ENCODE measurements at regions not wholly inside any gene's neighbourhood (a gene's known extent, or its start where the extent isn't known, plus 50 kb on each side); places are given as distances from the start of the nearest gene placed in this dataset.

- Histone ChIP-seq H3K9ac (ENCODE audit: low read depth, low read length) (no peak overlapping the region), H2BK5ac (ENCODE audit: low read depth, low read length, poor library complexity, severe bottlenecking) (no peak overlapping the region), H3K18ac (ENCODE audit: low read depth, low read length) (no peak overlapping the region), H3K4me2 (ENCODE audit: low read depth, low read length) (no peak overlapping the region), H3K36me3 (ENCODE audit: control insufficient read depth, insufficient read depth, low read length) (no peaks in the 10 kb centered on the region), H3K27ac (ENCODE audit: insufficient read depth, low read length) (no peak overlapping the region), H3K9me3 (ENCODE audit: control insufficient read depth, insufficient read depth, low read length) (no peaks in the 10 kb centered on the region), H2BK120ac (ENCODE audit: low read depth, low read length) (no peak overlapping the region), H4K5ac (ENCODE audit: low read depth, low read length) (no peak overlapping the region), H3K23ac (ENCODE audit: low read depth, low read length) (no peak overlapping the region), H2AK9ac (replicated peaks; ENCODE audit: low read depth, low read length, poor library complexity) (no peak overlapping the region), H3K79me1 (ENCODE audit: low read depth in 1 of 2, low read length in 2 of 2) (no peaks in the 10 kb centered on the region), H2BK20ac (ENCODE audit: low read depth, low read length) (no peak overlapping the region), H2BK15ac (ENCODE audit: low read depth, low read length) (no peak overlapping the region), H4K20me1 (ENCODE audit: insufficient read depth, low read length) (no peaks in the 10 kb centered on the region), H3K4me1 (ENCODE audit: control insufficient read depth, insufficient read depth, low read length) (no peaks in the 10 kb centered on the region), H3K4me3 (ENCODE audit: insufficient read depth, low read depth, low read length) (no peak overlapping the region), H4K91ac (ENCODE audit: insufficient read depth, low read depth, low read length) (no peak overlapping the region), H3K9me1 (ENCODE audit: insufficient read depth, low read length) (no peaks in the 10 kb centered on the region), H4K8ac (ENCODE audit: low read depth in 2 of 2, low read length in 2 of 2) (no peak overlapping the region), H3K56ac (ENCODE audit: extremely low read depth, insufficient read depth, low read length) (no peak overlapping the region), H2AK5ac (ENCODE audit: low read depth, low read length) (no peak overlapping the region), H2AFZ (replicated peaks; ENCODE audit: low read length, poor library complexity) (no peak overlapping the region), H3K4ac (ENCODE audit: low read depth, low read length) (no peak overlapping the region), H3K27me3 (ENCODE audit: control insufficient read depth, insufficient read depth, low read length) (no peaks in the 10 kb centered on the region), H3K14ac (replicated peaks; ENCODE audit: low read depth, low read length) (no peak overlapping the region)
- TF ChIP-seq CTCF (conservative IDR thresholded peaks at IDR 0.05; ENCODE audit: low read depth, low read length) (peak; percentile 23; the same call in 1 of the 2 replicates), MXI1 (IDR thresholded peaks at IDR 0.05; ENCODE audit: borderline replicate concordance, low read depth, low read length) (no peak)
- BruUV-seq (replicated peaks) = no TSS peak
- dilution Hi-C loops (cut with HindIII; ENCODE audit: low sequenced_read_pairs, unreplicated experiment) (no loop called here), intact Hi-C loops (cut with micrococcal nuclease) (no loop called here), in situ Hi-C loops (cut with MboI; ENCODE audit: low sequenced_read_pairs) (no loop called here)
- CTCF ChIA-PET = no interaction called here
- ATAC-seq (ENCODE audit: low read depth) (no peak), DNase-seq (no peak)
- POLR2A ChIA-PET (ENCODE audit: unreplicated experiment) = no interaction called here
- WGBS, 2 experiments (ENCODE audit: extremely low coverage in 2 of 2, insufficient read length in 1 of 2) = no CpG with 5 or more reads among the region's 2 CpGs
Observed at GRCh38 chrX:83416273-83416672, 91.8 kb upstream of the POU3F4 start.
